K562 (cell line): ENCODE measurements at regions not wholly inside any gene's neighbourhood (a gene's known extent, or its start where the extent isn't known, plus 50 kb on each side); places are given as distances from the start of the nearest gene placed in this dataset.

Source experiments
- ATAC-seq: fragments of 200-7000 bp; cut with Tn5 transposase; 3 replicates; pipeline ENCODE4 v1.9.1; 2020; ENCODE audit warnings: moderate library complexity
- BruUV-seq: library from RNA; stranded (reverse); fragments of 400-500 nt; replicated peaks from 2 replicates; lab custom pipeline; 2021; lab: Mats Ljungman, UMichigan
- CTCF ChIA-PET: fragments of 300-600 bp; formaldehyde crosslinking; extraction: SDS; loops from one replicate; lab custom pipeline; 2021; ENCODE audit warnings: low intra/inter-chr PET ratio; lab: Yijun Ruan, JAX
- POLR2A ChIA-PET: fragments of 300-600, 350-650 bp; sonication (Branson Sonifier 250); formaldehyde crosslinking; extraction: SDS; loops from one replicate; lab custom pipeline; 2021; ENCODE audit warnings: antibody characterized with exemption, inconsistent platforms; lab: Yijun Ruan, JAX
- DNase-seq, 4 experiments: peaks; one replicate each; pipeline versions ENCODE4 v3.0.0 to v3.0.0-alpha.2; 2011 to 2018; ENCODE audit warnings: low spot score in 3 of 4, mixed read lengths in 3 of 4; ENCODE audit errors: extremely low read depth in 1 of 4
- FAIRE-seq: peaks from 2 replicates; lab custom pipeline; 2011; peaks lifted over from hg19 to GRCh38; lab: Jason Lieb, UNC
- H2AFZ ChIP-seq: 2 replicates; pipeline ENCODE4 v1.6.0; 2011; ENCODE audit warnings: low read depth, low read length, control low read depth, inconsistent platforms
- H3K27ac ChIP-seq: fragments of 200-600 bp; 3 replicates; pipeline ENCODE4 v1.8.0; 2011; ENCODE audit warnings: low read depth, mild to moderate bottlenecking, control low read depth, inconsistent platforms, low read length, moderate library complexity, mixed read lengths; ENCODE audit errors: extremely low read depth
- H3K27me3 ChIP-seq, 2 experiments: fragments of 300-600 bp in 1 of 2; 2 replicates in 1 of 2; 3 replicates in 1 of 2; pipeline versions ENCODE4 v1.6.0 to v1.8.0; 2011; ENCODE audit warnings: inconsistent platforms in 2 of 2, low read length in 2 of 2, mild to moderate bottlenecking in 1 of 2, mixed read lengths in 1 of 2, moderate library complexity in 1 of 2; ENCODE audit not compliant: control insufficient read depth in 2 of 2, insufficient read depth in 2 of 2
- H3K36me3 ChIP-seq: fragments of 300-600 bp; 3 replicates; pipeline ENCODE4 v1.8.0; 2011; ENCODE audit warnings: mild to moderate bottlenecking, low read length, inconsistent platforms; ENCODE audit not compliant: control insufficient read depth, insufficient read depth
- H3K4me1 ChIP-seq, 2 experiments: fragments of 200-600 bp in 1 of 2; replicated peaks in 1 of 2; 2 replicates in 1 of 2; 3 replicates in 1 of 2; pipeline versions ENCODE4 v1.5.1 to v1.8.0; 2011; ENCODE audit warnings: inconsistent platforms in 2 of 2, low read length in 2 of 2, mild to moderate bottlenecking in 1 of 2, mixed read lengths in 1 of 2, moderate library complexity in 1 of 2; ENCODE audit not compliant: control insufficient read depth in 2 of 2, insufficient read depth in 2 of 2
- H3K4me2 ChIP-seq: 2 replicates; pipeline ENCODE4 v1.6.1; 2011; ENCODE audit warnings: low read length, control low read depth, inconsistent platforms, mixed read lengths; ENCODE audit not compliant: insufficient read depth
- H3K4me3 ChIP-seq: fragments of 200-600 bp; sonication (generic), shearing (Covaris generic); 2 replicates; pipeline ENCODE4 v1.5.1; 2016; ENCODE audit warnings: control low read depth, inconsistent platforms
- H3K79me2 ChIP-seq: fragments of 200-600 bp; 3 replicates; pipeline ENCODE4 v1.8.0; 2011; ENCODE audit warnings: low read length, inconsistent platforms; ENCODE audit not compliant: control insufficient read depth, insufficient read depth
- H3K9ac ChIP-seq, 2 experiments: 2 replicates each; pipeline versions ENCODE4 v1.6.0 to v1.6.1; 2011; ENCODE audit warnings: low read depth in 2 of 2, low read length in 2 of 2, control low read depth in 1 of 2, inconsistent platforms in 1 of 2, mild to moderate bottlenecking in 1 of 2, mixed read lengths in 1 of 2; ENCODE audit not compliant: insufficient read depth in 1 of 2
- H3K9me1 ChIP-seq: one replicate; pipeline ENCODE4 v1.6.0; 2011; ENCODE audit warnings: inconsistent platforms, mild to moderate bottlenecking, low read length, moderate library complexity; ENCODE audit not compliant: control insufficient read depth, insufficient read depth
- H3K9me3 ChIP-seq: replicated peaks from 2 replicates; pipeline ENCODE4 v1.5.1; 2011; ENCODE audit warnings: low read depth, low read length, inconsistent platforms; ENCODE audit not compliant: control insufficient read depth, insufficient read depth
- H4K20me1 ChIP-seq: replicated peaks from 2 replicates; pipeline ENCODE4 v1.6.1; 2011; ENCODE audit warnings: low read length, inconsistent platforms, mixed read lengths; ENCODE audit not compliant: control insufficient read depth, insufficient read depth
- ADNP ChIP-seq: fragments of 200-800 bp; sonication (Bioruptor generic); IDR thresholded peaks from 2 replicates; pipeline ENCODE4 v1.6.1; 2016; ENCODE audit warnings: missing genetic modification characterization, missing compliant biosample characterization
- FOXK2 ChIP-seq, 2 experiments: fragments of 450-650 bp; IDR thresholded peaks in 1 of 2; conservative IDR thresholded peaks in 1 of 2; 2 replicates each; pipeline ENCODE4 v1.6.1; 2016; ENCODE audit warnings: low read depth in 2 of 2, mild to moderate bottlenecking in 1 of 2
- KDM2B ChIP-seq: fragments of 250-450 bp; sonication (Bioruptor Pico); IDR thresholded peaks from 2 replicates; pipeline ENCODE4 v1.8.0; 2021; ENCODE audit warnings: mild to moderate bottlenecking, moderate library complexity
- NEUROD1 ChIP-seq: fragments of 150-350 bp; IDR thresholded peaks from 2 replicates; pipeline ENCODE4 v1.6.1; 2014; ENCODE audit warnings: borderline replicate concordance, low read length, low read depth; ENCODE audit not compliant: partially characterized antibody
- PCBP2 ChIP-seq: fragments of 200-400 bp; formaldehyde crosslinking; IDR thresholded peaks from 2 replicates; pipeline ENCODE4 v1.6.1; 2018; ENCODE audit warnings: low read length, low read depth, mild to moderate bottlenecking, moderate library complexity; ENCODE audit not compliant: poor library complexity, severe bottlenecking
- SMAD4 ChIP-seq: fragments of 250-450 bp; sonication (Bioruptor Pico); conservative IDR thresholded peaks from 2 replicates; pipeline ENCODE4 v1.8.0; 2021; ENCODE audit warnings: inconsistent platforms, mild to moderate bottlenecking, moderate library complexity
- ZNF165 ChIP-seq: fragments of 250-450 bp; sonication (Bioruptor Pico); IDR thresholded peaks from 2 replicates; pipeline ENCODE4 v1.4.0; 2020; ENCODE audit warnings: borderline replicate concordance
- WGBS: fragments of 100-300 bp; shearing (Covaris generic); methylation state at CpG from one replicate; pipeline ENCODE4 v1.1.6; 2016; ENCODE audit warnings: low coverage, mixed read lengths; ENCODE audit not compliant: insufficient coverage; ENCODE audit errors: missing lambda C conversion rate; 5-methylcytosine and 5-hydroxymethylcytosine counted together
- in situ Hi-C: fragments of 300-500 bp; cut with MboI; formaldehyde crosslinking; loops from 4 replicates; pipeline ENCODE4 v1.15.0; 2018; ENCODE audit warnings: inconsistent platforms, mixed read lengths
- intact Hi-C: fragments of 100-400 bp; cut with micrococcal nuclease; formaldehyde crosslinking; loops from 2 replicates; pipeline ENCODE4 v1.14.2; 2022
- TF ChIP-seq, protein P1 (sequence below): IDR thresholded peaks from 3 replicates; pipeline ENCODE4 v1.6.1; 2011; ENCODE audit warnings: borderline replicate concordance, mild to moderate bottlenecking; ENCODE audit not compliant: insufficient read length, insufficient read depth
- TF ChIP-seq, protein P2 (sequence below): fragments of 250-450 bp; sonication (Bioruptor Pico); IDR thresholded peaks from 2 replicates; pipeline ENCODE4 v1.8.0; 2022; ENCODE audit warnings: moderate library complexity, mild to moderate bottlenecking, inconsistent platforms
- TF ChIP-seq, protein P3 (sequence below): fragments of 450-650 bp; IDR thresholded peaks from 2 replicates; pipeline ENCODE4 v1.6.1; 2016; ENCODE audit warnings: antibody characterized with exemption

DNA sequence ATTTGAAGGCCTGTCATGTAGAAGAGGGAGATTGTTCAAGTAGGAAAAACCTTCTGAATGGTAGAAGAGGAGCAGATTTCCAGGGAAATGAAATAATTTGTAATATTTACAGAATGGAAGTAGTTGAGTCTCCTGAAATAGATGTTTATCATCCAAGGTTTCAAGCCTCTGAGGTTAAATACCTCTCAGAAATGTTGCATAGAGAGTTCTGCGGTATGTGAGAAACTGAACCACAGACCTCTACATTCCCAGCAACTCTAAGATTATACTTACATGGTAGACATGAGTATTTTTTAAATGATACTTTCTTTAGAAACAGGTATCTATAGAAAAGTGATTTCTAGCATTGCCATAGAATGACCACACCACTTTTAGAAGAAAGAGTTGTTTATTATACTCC lies 379.8 kb upstream of the FANCL start:
- intact Hi-C loops, result no loop called here
- no peaks in the 10 kb centered on the region for H3K9me1 ChIP-seq
- ChIA-PET CTCF (no interaction called here), POLR2A (no interaction called here)
- no peaks in the 10 kb centered on the region for H3K9me3 ChIP-seq
- no peak overlapping the region for H3K4me3 ChIP-seq
- no peak for DNase-seq
- no peak for FAIRE-seq
- no peaks in the 10 kb centered on the region for H3K79me2 ChIP-seq
- H3K27me3 ChIP-seq, result no peaks in the 10 kb centered on the region
- no peaks in the 10 kb centered on the region for H4K20me1 ChIP-seq
- H3K36me3 ChIP-seq, result no peaks in the 10 kb centered on the region
- H3K9ac ChIP-seq, result no peak overlapping the region
- no peak overlapping the region for H3K4me2 ChIP-seq
- in situ Hi-C loops, result no loop called here
- no TSS peak for BruUV-seq
- WGBS, result 71% methylated on average over 1 of the region's 1 CpG
- H3K27ac ChIP-seq, result no peak overlapping the region
- H2AFZ ChIP-seq, result 0 out of 2 replicates have a peak overlapping the region, but pooled peaks have one; percentile 35
- ATAC-seq, result no peak
- H3K4me1 ChIP-seq, result no peaks in the 10 kb centered on the region; a peak in 2 of 5 replicates
- TF ChIP-seq ZNF165 (CRISPR knock-in tag) (no peak), KDM2B (no peak), ADNP (tag) (no peak), SMAD4 (CRISPR knock-in tag) (no peak), FOXK2 (conservative IDR thresholded peaks at IDR 0.05 in 1 of 2, IDR thresholded peaks at IDR 0.05 in 1 of 2; ENCODE audit: low read depth in 2 of 2) (no peak), PCBP2 (no peak), NEUROD1 (no peak)
- TF ChIP-seq, protein P1, sequence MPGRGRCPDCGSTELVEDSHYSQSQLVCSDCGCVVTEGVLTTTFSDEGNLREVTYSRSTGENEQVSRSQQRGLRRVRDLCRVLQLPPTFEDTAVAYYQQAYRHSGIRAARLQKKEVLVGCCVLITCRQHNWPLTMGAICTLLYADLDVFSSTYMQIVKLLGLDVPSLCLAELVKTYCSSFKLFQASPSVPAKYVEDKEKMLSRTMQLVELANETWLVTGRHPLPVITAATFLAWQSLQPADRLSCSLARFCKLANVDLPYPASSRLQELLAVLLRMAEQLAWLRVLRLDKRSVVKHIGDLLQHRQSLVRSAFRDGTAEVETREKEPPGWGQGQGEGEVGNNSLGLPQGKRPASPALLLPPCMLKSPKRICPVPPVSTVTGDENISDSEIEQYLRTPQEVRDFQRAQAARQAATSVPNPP, result no peak
- TF ChIP-seq, protein P2, sequence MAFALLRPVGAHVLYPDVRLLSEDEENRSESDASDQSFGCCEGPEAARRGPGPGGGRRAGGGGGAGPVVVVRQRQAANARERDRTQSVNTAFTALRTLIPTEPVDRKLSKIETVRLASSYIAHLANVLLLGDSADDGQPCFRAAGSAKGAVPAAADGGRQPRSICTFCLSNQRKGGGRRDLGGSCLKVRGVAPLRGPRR (CRISPR knock-in tag), result no peak
- TF ChIP-seq, protein P3, sequence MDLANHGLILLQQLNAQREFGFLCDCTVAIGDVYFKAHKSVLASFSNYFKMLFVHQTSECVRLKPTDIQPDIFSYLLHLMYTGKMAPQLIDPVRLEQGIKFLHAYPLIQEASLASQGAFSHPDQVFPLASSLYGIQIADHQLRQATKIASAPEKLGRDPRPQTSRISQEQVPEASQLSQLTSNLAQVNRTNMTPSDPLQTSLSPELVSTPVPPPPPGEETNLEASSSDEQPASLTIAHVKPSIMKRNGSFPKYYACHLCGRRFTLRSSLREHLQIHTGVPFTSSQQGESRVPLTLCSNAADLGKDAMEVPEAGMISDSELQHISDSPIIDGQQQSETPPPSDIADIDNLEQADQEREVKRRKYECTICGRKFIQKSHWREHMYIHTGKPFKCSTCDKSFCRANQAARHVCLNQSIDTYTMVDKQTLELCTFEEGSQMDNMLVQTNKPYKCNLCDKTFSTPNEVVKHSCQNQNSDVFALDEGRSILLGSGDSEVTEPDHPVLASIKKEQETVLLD, result no peak
